Left ventricle myocardium inferior (tissue), 1 donor: ENCODE measurements at regions not wholly inside any gene's neighbourhood (a gene's known extent, or its start where the extent isn't known, plus 50 kb on each side); places are given as distances from the start of the nearest gene placed in this dataset.
"Not testable (repeated sequence)": the region's sequence is repeated elsewhere in the genome, so short reads cannot be mapped to it uniquely, and the experiment has no call there.

Experiments used
- DNase-seq: peaks from one replicate; pipeline ENCODE4 v3.0.0-alpha.2; 2020
- H3K27ac ChIP-seq: fragments of 200-600 bp; replicated peaks from 2 replicates; pipeline ENCODE4 v1.8.0; 2021
- H3K27me3 ChIP-seq: fragments of 200-600 bp; 2 replicates; pipeline ENCODE4 v1.8.0; 2021; ENCODE audit warnings: low read depth
- H3K36me3 ChIP-seq: fragments of 200-600 bp; 2 replicates; pipeline ENCODE4 v1.8.0; 2021
- H3K4me1 ChIP-seq: fragments of 200-600 bp; 2 replicates; pipeline ENCODE4 v1.8.0; 2021
- H3K4me3 ChIP-seq: fragments of 200-600 bp; 2 replicates; pipeline ENCODE4 v1.8.0; 2021; ENCODE audit warnings: mild to moderate bottlenecking, moderate library complexity
- H3K9me3 ChIP-seq: fragments of 200-600 bp; replicated peaks from 2 replicates; pipeline ENCODE4 v1.8.0; 2021
- CTCF ChIP-seq: fragments of 200-600 bp; IDR thresholded peaks from 2 replicates; pipeline ENCODE4 v1.8.0; 2021; ENCODE audit warnings: antibody characterized with exemption, mild to moderate bottlenecking, borderline replicate concordance
- intact Hi-C: fragments of 100-400 bp; cut with micrococcal nuclease; formaldehyde crosslinking; loops from one replicate; pipeline ENCODE4 v1.11.0; 2022
- donor health status: DM: no; HTN: yes; CAD: no; lungs with severe emphysema.

GRCh38 chr13:26864576-26864975, 104.0 kb upstream of the GPR12 start:
- H3K27me3 ChIP-seq: peaks cover 84% of the 10 kb centered on the region
- no peak for TF ChIP-seq CTCF

GRCh38 chr13:26861941-26862340, 101.4 kb upstream of the GPR12 start:
- Histone ChIP-seq H3K4me3 (no peak overlapping the region), H3K27me3 (peaks cover 86% of the 10 kb centered on the region)

More at GRCh38 chr13:26864576-26864975, 104.0 kb upstream of the GPR12 start:
- Histone ChIP-seq H3K4me1 (no peaks in the 10 kb centered on the region), H3K36me3 (no peaks in the 10 kb centered on the region), H3K27ac (no peak overlapping the region), H3K9me3 (no peaks in the 10 kb centered on the region), H3K4me3 (no peak overlapping the region)
- no peak for DNase-seq
- intact Hi-C loops: no loop called here

GRCh38 chr13:26855921-26856320, 95.3 kb upstream of the GPR12 start:
- Histone ChIP-seq H3K4me1 (no peaks in the 10 kb centered on the region), H3K36me3 (no peaks in the 10 kb centered on the region), H3K27ac (no peak overlapping the region), H3K27me3 (peaks cover 84% of the 10 kb centered on the region), H3K9me3 (no peaks in the 10 kb centered on the region), H3K4me3 (no peak overlapping the region)
- no peak for DNase-seq
- no peak for TF ChIP-seq CTCF
- intact Hi-C loops: no loop called here

More at GRCh38 chr13:26861941-26862340, 101.4 kb upstream of the GPR12 start:
- intact Hi-C loops: no loop called here
- Histone ChIP-seq H3K9me3 (no peaks in the 10 kb centered on the region), H3K4me1 (no peaks in the 10 kb centered on the region), H3K27ac (no peak overlapping the region), H3K36me3 (no peaks in the 10 kb centered on the region)
- DNase-seq: no peak
- TF ChIP-seq CTCF: no peak

GRCh38 chr13:26855071-26855470, 94.5 kb upstream of the GPR12 start:
- no peak for DNase-seq
- Histone ChIP-seq H3K27ac (no peak overlapping the region), H3K36me3 (no peaks in the 10 kb centered on the region), H3K4me1 (no peaks in the 10 kb centered on the region), H3K9me3 (no peaks in the 10 kb centered on the region), H3K4me3 (no peak overlapping the region), H3K27me3 (peaks cover 79% of the 10 kb centered on the region)
- intact Hi-C loops: no loop called here
- no peak for TF ChIP-seq CTCF

- no peak overlapping the region for H3K4me3 ChIP-seq
- no peak overlapping the region for H3K27ac ChIP-seq
- H3K36me3 ChIP-seq: no peaks in the 10 kb centered on the region
- TF ChIP-seq CTCF: no peak
- DNase-seq: no peak
- no peaks in the 10 kb centered on the region for H3K9me3 ChIP-seq
- H3K4me1 ChIP-seq: no peaks in the 10 kb centered on the region
- intact Hi-C loops: no loop called here
- peaks cover 75% of the 10 kb centered on the region for H3K27me3 ChIP-seq
These were observed 92.7 kb upstream of the GPR12 start for GRCh38 chr13:26853323-26853722.

GRCh38 chr13:26847281-26847680, 86.7 kb upstream of the GPR12 start:
- H3K4me3 ChIP-seq: no peak overlapping the region
- no peak for DNase-seq
- H3K27me3 ChIP-seq: peaks cover 24% of the 10 kb centered on the region
- no peak overlapping the region for H3K27ac ChIP-seq
- no peaks in the 10 kb centered on the region for H3K36me3 ChIP-seq
- intact Hi-C loops: no loop called here
- peaks cover 5% of the 10 kb centered on the region for H3K9me3 ChIP-seq
- no peak for TF ChIP-seq CTCF
- no peaks in the 10 kb centered on the region for H3K4me1 ChIP-seq

GRCh38 chr13:26845063-26845462, 84.5 kb upstream of the GPR12 start:
- H3K36me3 ChIP-seq, H3K4me1 ChIP-seq, DNase-seq, intact Hi-C loops, H3K27ac ChIP-seq, H3K4me3 ChIP-seq, H3K9me3 ChIP-seq: not testable (repeated sequence)
- H3K27me3 ChIP-seq: peaks cover 11% of the 10 kb centered on the region
